Lower leg skin (tissue), 4 donors: ENCODE measurements at regions not wholly inside any gene's neighbourhood (a gene's known extent, or its start where the extent isn't known, plus 50 kb on each side); places are given as distances from the start of the nearest gene placed in this dataset.

Source experiments
- DNase-seq, 2 donors: peaks; one replicate each; pipeline ENCODE4 v3.0.0-alpha.2; 2019; ENCODE audit warnings: low spot score in 2 of 2
- H3K4me3 ChIP-seq: fragments of 200-600 bp; sonication (generic); 2 replicates; pipeline ENCODE4 v1.5.1; 2017; ENCODE audit warnings: mild to moderate bottlenecking, low read depth; ENCODE audit not compliant: poor library complexity, severe bottlenecking
- CTCF ChIP-seq, 3 donors: fragments of 450-650 bp; IDR thresholded peaks; one replicate each; pipeline ENCODE4 v1.5.1; 2016; ENCODE audit warnings: antibody characterized with exemption in 3 of 3, mild to moderate bottlenecking in 3 of 3, moderate library complexity in 2 of 3
- POLR2A ChIP-seq, 2 donors: fragments of 450-650 bp; IDR thresholded peaks; one replicate each; pipeline ENCODE4 v1.6.1; 2016 to 2017; ENCODE audit warnings: antibody characterized with exemption in 2 of 2, mild to moderate bottlenecking in 1 of 2, moderate library complexity in 1 of 2
- WGBS, 2 donors: methylation state at CpG; one replicate each; pipeline ENCODE4 v1.1.5; 2018; 5-methylcytosine and 5-hydroxymethylcytosine counted together
- intact Hi-C: fragments of 100-400 bp; cut with DNase I; formaldehyde crosslinking; loops from one replicate; pipeline ENCODE4 v1.15.0; 2023; ENCODE audit warnings: low total_unique reads

GRCh38 chr1:232137066-232137465 lies 492.9 kb downstream of the SIPA1L2 start:
- intact Hi-C loops, result no loop called here
- 86 to 91% methylated on average over 3 of the region's 3 CpGs for WGBS, 2 donors
- no peak overlapping the region for H3K4me3 ChIP-seq
- TF ChIP-seq POLR2A (IDR thresholded peaks at IDR 0.05), result no peak
- TF ChIP-seq CTCF (IDR thresholded peaks at IDR 0.05), result no peak
- no peak for DNase-seq

- intact Hi-C loops, result no loop called here
- DNase-seq, result no peak
- WGBS, 2 donors, result 93 to 95% methylated on average over 4 of the region's 4 CpGs
- H3K4me3 ChIP-seq, result no peak overlapping the region
- TF ChIP-seq POLR2A (IDR thresholded peaks at IDR 0.05), result no peak
- no peak for TF ChIP-seq CTCF (IDR thresholded peaks at IDR 0.05)
Measured at GRCh38 chr1:232136136-232136535, 493.8 kb downstream of the SIPA1L2 start.

GRCh38 chr1:232134365-232134764 lies 495.6 kb downstream of the SIPA1L2 start:
- no peak overlapping the region for H3K4me3 ChIP-seq
- DNase-seq, result no peak
- 76 to 93% methylated on average over 2 of the region's 2 CpGs for WGBS, 2 donors
- intact Hi-C loops, result no loop called here
- TF ChIP-seq CTCF (IDR thresholded peaks at IDR 0.05), result no peak
- no peak for TF ChIP-seq POLR2A (IDR thresholded peaks at IDR 0.05)

GRCh38 chr1:232132572-232132971 lies 497.4 kb downstream of the SIPA1L2 start:
- DNase-seq, result no peak
- TF ChIP-seq CTCF (IDR thresholded peaks at IDR 0.05) (no peak), POLR2A (IDR thresholded peaks at IDR 0.05) (no peak)
- intact Hi-C loops, result no loop called here
- no peak overlapping the region for H3K4me3 ChIP-seq
- WGBS, 2 donors, result 75 to 89% methylated on average over 1 of the region's 1 CpG

- DNase-seq, result no peak
- TF ChIP-seq CTCF (IDR thresholded peaks at IDR 0.05), result no peak
- TF ChIP-seq POLR2A (IDR thresholded peaks at IDR 0.05), result no peak
- 44 to 52% methylated on average over 1 of the region's 1 CpG for WGBS, 2 donors
- intact Hi-C loops, result no loop called here
- no peak overlapping the region for H3K4me3 ChIP-seq
Measured at GRCh38 chr1:232131715-232132391, 498.1 kb downstream of the SIPA1L2 start.
